A549 (cell line): ENCODE measurements at regions not wholly inside any gene's neighbourhood (a gene's known extent, or its start where the extent isn't known, plus 50 kb on each side); places are given as distances from the start of the nearest gene placed in this dataset.

ENCODE experiments used
- ATAC-seq, 2 experiments: fragments of 200-7000 bp in 1 of 2; fragments of >200 bp in 1 of 2; cut with Nextera tagmentation in 1 of 2; cut with Tn5 transposase in 1 of 2; 3 replicates each; pipeline versions ENCODE4 v1.8.0 to v1.9.1; 2018 to 2020; ENCODE audit warnings: mild to moderate bottlenecking in 1 of 2, moderate library complexity in 1 of 2
- CTCF ChIA-PET: fragments of 300-600 bp; sonication (Branson Sonifier 250); formaldehyde crosslinking; extraction: SDS; loops from one replicate; lab custom pipeline; 2021; ENCODE audit warnings: antibody characterized with exemption, inconsistent platforms; lab: Yijun Ruan, JAX
- POLR2A ChIA-PET: fragments of 350-600 bp; formaldehyde crosslinking; extraction: SDS; loops from one replicate; lab custom pipeline; 2021; ENCODE audit warnings: antibody characterized with exemption, inconsistent platforms; lab: Yijun Ruan, JAX
- DNase-seq, 2 experiments: peaks; one replicate each; pipeline versions ENCODE4 v3.0.0 to v3.0.0-alpha.2; 2011 to 2016; ENCODE audit warnings: low read depth in 1 of 2, low spot score in 1 of 2
- FAIRE-seq: peaks from 2 replicates; lab custom pipeline; 2011; peaks lifted over from hg19 to GRCh38; lab: Jason Lieb, UNC
- H3K27ac ChIP-seq, 2 experiments: fragments of >200 bp; sonication (Bioruptor Twin); formaldehyde crosslinking; 3 replicates each; pipeline ENCODE4 v1.5.1; 2016 to 2017
- H3K4me1 ChIP-seq: fragments of >200 bp; sonication (Bioruptor Twin); formaldehyde crosslinking; 3 replicates; pipeline ENCODE4 v1.6.1; 2016
- H3K4me2 ChIP-seq: fragments of >200 bp; sonication (Bioruptor Twin); formaldehyde crosslinking; 3 replicates; pipeline ENCODE4 v1.6.1; 2016
- H3K4me3 ChIP-seq: fragments of >200 bp; sonication (Bioruptor Twin); formaldehyde crosslinking; 3 replicates; pipeline ENCODE4 v1.5.1; 2016
- H3K9me3 ChIP-seq: fragments of >200 bp; sonication (Bioruptor Twin); formaldehyde crosslinking; 3 replicates; pipeline ENCODE4 v1.6.1; 2016
- CBX2 ChIP-seq: fragments of 200-600 bp; sonication (generic); IDR thresholded peaks from 2 replicates; pipeline ENCODE4 v1.6.1; 2016; ENCODE audit warnings: low read depth, mild to moderate bottlenecking, borderline replicate concordance
- CHD4 ChIP-seq: fragments of 200-600 bp; sonication (generic); IDR thresholded peaks from 2 replicates; pipeline ENCODE4 v1.6.1; 2016; ENCODE audit warnings: antibody characterized with exemption, mild to moderate bottlenecking, borderline replicate concordance
- EP300 ChIP-seq, 2 experiments: fragments of >200 bp; sonication (Bioruptor Twin); formaldehyde crosslinking; IDR thresholded peaks; 2 replicates in 1 of 2; 3 replicates in 1 of 2; pipeline ENCODE4 v1.6.1; 2016 to 2017
- FOXS1 ChIP-seq: fragments of 250-450 bp; sonication (Bioruptor Pico); IDR thresholded peaks from 2 replicates; pipeline ENCODE4 v1.5.0; 2020; ENCODE audit warnings: mild to moderate bottlenecking, moderate library complexity
- HEYL ChIP-seq: fragments of 250-450 bp; sonication (Bioruptor Pico); IDR thresholded peaks from 2 replicates; pipeline ENCODE4 v1.8.0; 2021; ENCODE audit warnings: mild to moderate bottlenecking, moderate library complexity
- HMGXB4 ChIP-seq: fragments of 250-450 bp; sonication (Bioruptor Pico); IDR thresholded peaks from 2 replicates; pipeline ENCODE4 v1.5.0; 2021; ENCODE audit warnings: mild to moderate bottlenecking, moderate library complexity, borderline replicate concordance
- KDM1A ChIP-seq: fragments of 200-600 bp; sonication (generic); IDR thresholded peaks from 2 replicates; pipeline ENCODE4 v1.6.1; 2016; ENCODE audit warnings: low read depth, mild to moderate bottlenecking
- MYC ChIP-seq: IDR thresholded peaks from 2 replicates; pipeline ENCODE4 v1.6.1; 2012; ENCODE audit warnings: mild to moderate bottlenecking, inconsistent platforms, low read length, improper control_type of control experiment, borderline replicate concordance
- NFE2L2 ChIP-seq: fragments of 150-350 bp; conservative IDR thresholded peaks from 2 replicates; pipeline ENCODE4 v1.6.1; 2014; ENCODE audit warnings: low read length
- NPAS2 ChIP-seq: fragments of 250-450 bp; sonication (Bioruptor Pico); IDR thresholded peaks from 2 replicates; pipeline ENCODE4 v1.8.0; 2022; ENCODE audit warnings: mild to moderate bottlenecking, moderate library complexity, borderline replicate concordance
- NR3C1 ChIP-seq: fragments of >200 bp; sonication (Bioruptor Twin); formaldehyde crosslinking; IDR thresholded peaks from 3 replicates; pipeline ENCODE4 v1.6.1; 2017
- PBX3 ChIP-seq: IDR thresholded peaks from 2 replicates; pipeline ENCODE4 v1.6.1; 2012
- ZC3H11A ChIP-seq: fragments of 450-650 bp; IDR thresholded peaks from 2 replicates; pipeline ENCODE4 v1.6.1; 2014; ENCODE audit warnings: antibody characterized with exemption, mild to moderate bottlenecking
- ZNF302 ChIP-seq: fragments of 250-450 bp; sonication (Bioruptor Pico); IDR thresholded peaks from 2 replicates; pipeline ENCODE4 v1.9.0; 2021; ENCODE audit warnings: inconsistent platforms, mild to moderate bottlenecking, moderate library complexity
- WGBS: methylation state at CpG from one replicate; pipeline ENCODE4 v1.1.6; 2017; ENCODE audit errors: missing lambda C conversion rate; 5-methylcytosine and 5-hydroxymethylcytosine counted together
- TF ChIP-seq, protein P1 (sequence below): fragments of 200-600 bp; sonication (generic); IDR thresholded peaks from 2 replicates; pipeline ENCODE4 v1.6.1; 2016; ENCODE audit warnings: antibody characterized with exemption, mild to moderate bottlenecking, moderate library complexity

DNA sequence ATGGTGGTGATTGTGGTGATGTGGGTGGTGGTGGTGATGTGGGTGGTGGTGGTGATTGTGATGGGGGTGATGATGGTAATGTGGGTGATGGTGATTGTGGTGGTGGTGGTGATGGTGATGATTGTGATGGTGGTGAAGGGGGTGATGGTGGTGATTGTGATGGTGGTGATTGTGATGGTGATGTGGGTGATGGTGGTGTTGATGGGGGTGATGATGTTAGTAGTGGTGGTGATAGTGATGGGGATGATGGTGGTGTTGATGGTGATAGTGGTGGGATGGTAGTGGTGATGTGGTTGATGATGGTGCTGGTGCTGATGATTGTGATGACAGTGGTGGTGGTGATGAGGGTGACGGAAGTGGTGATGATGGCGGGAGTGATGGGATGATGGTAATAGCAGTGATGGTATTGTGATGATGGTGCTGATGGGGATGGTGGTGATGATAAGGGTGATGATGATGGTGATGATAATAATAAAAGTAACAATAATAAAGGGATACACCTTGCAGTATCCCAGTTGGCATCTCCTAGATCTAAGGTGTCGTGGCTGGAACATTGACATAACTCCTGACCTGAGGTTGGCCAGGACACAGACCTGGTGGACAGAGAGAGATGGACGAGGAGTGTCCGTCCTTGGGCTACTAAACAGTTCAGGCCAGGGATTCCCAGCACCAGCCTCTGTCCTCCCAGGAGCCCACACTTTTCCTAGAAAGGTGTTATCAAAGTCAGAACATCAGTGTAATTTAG lies 344.5 kb downstream of the SEC14L1 start:
- H3K4me2 ChIP-seq: no peak overlapping the region
- no peak for FAIRE-seq
- ChIA-PET CTCF (no interaction called here), POLR2A (no interaction called here)
- H3K9me3 ChIP-seq: no peaks in the 10 kb centered on the region
- H3K4me1 ChIP-seq: peaks cover 4% of the 10 kb centered on the region; the same call in 2 of the 3 replicates
- DNase-seq: no peak
- WGBS: 97% methylated on average over 5 of the region's 5 CpGs
- H3K27ac ChIP-seq: no peak overlapping the region
- no peak for ATAC-seq
- H3K4me3 ChIP-seq: no peak overlapping the region
- TF ChIP-seq FOXS1: no peak
- TF ChIP-seq EP300 (IDR thresholded peaks at IDR 0.05): no peak
- TF ChIP-seq HEYL: no peak
- TF ChIP-seq NFE2L2: no peak
- TF ChIP-seq NPAS2 (CRISPR knock-in tag): no peak
- no peak for TF ChIP-seq ZNF302 (CRISPR knock-in tag)

GRCh38 chr17:77487211-77487629 lies 346.5 kb downstream of the SEC14L1 start:
- TF ChIP-seq CBX2: no peak
- TF ChIP-seq NR3C1: no peak
- WGBS: 83% methylated on average over 14 of the region's 17 CpGs
- peak in 1 of 2 experiments; percentile 10; a peak in 1 of 6 replicates for ATAC-seq
- Histone ChIP-seq H3K9me3 (no peaks in the 10 kb centered on the region), H3K4me2 (no peak overlapping the region), H3K4me3 (no peak overlapping the region), H3K27ac (no peak overlapping the region), H3K4me1 (peaks cover 4% of the 10 kb centered on the region; the same call in 2 of the 3 replicates)
- no peak for FAIRE-seq
- DNase-seq: no peak
- ChIA-PET CTCF (interaction anchor here (1.2 to 10.9 kb wide), 2 partner anchors 8 to 158 kb away, joined by 6 to 229 read pairs; no protein-coding TSS in a partner anchor), POLR2A (no interaction called here)

DNA sequence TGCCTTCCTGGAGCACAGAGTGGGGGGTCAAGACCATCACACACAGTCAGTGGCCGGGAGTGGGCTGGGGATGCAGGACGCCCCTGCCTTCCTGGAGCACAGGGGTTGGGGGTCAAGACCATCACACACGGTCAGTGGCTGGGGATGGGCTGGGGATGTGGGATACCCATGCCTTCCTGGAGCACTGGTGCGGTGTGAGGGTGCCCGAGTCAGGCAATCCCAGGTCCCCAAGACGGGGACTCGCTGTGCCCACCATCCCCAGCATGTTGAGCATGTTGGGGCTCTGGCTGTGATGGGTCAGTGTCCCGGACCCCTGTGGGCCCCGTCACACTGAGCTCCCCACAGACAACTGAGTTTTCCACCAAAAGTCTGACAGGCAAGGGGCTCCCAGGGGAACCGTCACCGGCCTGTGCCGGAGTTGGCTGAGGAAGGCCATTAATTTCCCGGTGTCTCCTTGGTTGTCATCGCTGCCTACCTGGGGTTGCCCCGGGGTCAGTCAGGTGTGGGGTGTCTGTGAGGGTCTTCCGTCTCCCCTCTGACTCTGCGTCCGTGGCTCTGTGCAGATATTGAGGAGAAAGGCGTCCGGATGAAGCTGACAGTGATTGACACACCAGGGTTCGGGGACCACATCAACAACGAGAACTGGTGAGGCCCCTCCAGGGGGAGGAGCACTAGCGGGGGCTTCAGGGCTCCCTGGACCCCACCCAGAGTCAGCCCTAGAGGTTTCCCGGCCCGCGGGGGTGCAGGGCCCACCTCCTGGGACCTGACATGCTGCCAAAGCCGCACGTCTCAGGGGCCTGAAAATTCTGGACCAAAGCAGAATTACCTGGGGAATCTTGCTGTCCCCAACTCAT lies 347.1 kb downstream of the SEC14L1 start:
- FAIRE-seq (no peak), ATAC-seq (no peak), DNase-seq (no peak)
- no peak overlapping the region for H3K4me2 ChIP-seq
- WGBS: 77% methylated on average over 10 of the region's 28 CpGs
- peaks cover 4% of the 10 kb centered on the region; the same call in 2 of the 3 replicates for H3K4me1 ChIP-seq
- ChIA-PET CTCF (interaction anchor here (0.7 to 10.9 kb wide), 2 partner anchors 159 to 1131 kb away, joined by 4 to 229 read pairs; no protein-coding TSS in a partner anchor), POLR2A (no interaction called here)
- H3K4me3 ChIP-seq: no peak overlapping the region
- H3K27ac ChIP-seq: no peak overlapping the region
- TF ChIP-seq MYC (no peak), KDM1A (no peak), HMGXB4 (CRISPR knock-in tag) (no peak), CBX2 (no peak), PBX3 (no peak), CHD4 (no peak), ZC3H11A (no peak)
- TF ChIP-seq, protein P1, sequence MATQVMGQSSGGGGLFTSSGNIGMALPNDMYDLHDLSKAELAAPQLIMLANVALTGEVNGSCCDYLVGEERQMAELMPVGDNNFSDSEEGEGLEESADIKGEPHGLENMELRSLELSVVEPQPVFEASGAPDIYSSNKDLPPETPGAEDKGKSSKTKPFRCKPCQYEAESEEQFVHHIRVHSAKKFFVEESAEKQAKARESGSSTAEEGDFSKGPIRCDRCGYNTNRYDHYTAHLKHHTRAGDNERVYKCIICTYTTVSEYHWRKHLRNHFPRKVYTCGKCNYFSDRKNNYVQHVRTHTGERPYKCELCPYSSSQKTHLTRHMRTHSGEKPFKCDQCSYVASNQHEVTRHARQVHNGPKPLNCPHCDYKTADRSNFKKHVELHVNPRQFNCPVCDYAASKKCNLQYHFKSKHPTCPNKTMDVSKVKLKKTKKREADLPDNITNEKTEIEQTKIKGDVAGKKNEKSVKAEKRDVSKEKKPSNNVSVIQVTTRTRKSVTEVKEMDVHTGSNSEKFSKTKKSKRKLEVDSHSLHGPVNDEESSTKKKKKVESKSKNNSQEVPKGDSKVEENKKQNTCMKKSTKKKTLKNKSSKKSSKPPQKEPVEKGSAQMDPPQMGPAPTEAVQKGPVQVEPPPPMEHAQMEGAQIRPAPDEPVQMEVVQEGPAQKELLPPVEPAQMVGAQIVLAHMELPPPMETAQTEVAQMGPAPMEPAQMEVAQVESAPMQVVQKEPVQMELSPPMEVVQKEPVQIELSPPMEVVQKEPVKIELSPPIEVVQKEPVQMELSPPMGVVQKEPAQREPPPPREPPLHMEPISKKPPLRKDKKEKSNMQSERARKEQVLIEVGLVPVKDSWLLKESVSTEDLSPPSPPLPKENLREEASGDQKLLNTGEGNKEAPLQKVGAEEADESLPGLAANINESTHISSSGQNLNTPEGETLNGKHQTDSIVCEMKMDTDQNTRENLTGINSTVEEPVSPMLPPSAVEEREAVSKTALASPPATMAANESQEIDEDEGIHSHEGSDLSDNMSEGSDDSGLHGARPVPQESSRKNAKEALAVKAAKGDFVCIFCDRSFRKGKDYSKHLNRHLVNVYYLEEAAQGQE: no peak
- TF ChIP-seq, all 56 proteins: peak for 0
- no peaks in the 10 kb centered on the region for H3K9me3 ChIP-seq
